Cerebellar nuclear complex (tissue), 1 donor: ENCODE measurements at regions not wholly inside any gene's neighbourhood (a gene's known extent, or its start where the extent isn't known, plus 50 kb on each side); places are given as distances from the start of the nearest gene placed in this dataset.

Experiments used
- DNase-seq, 2 experiments: peaks; one replicate each; lab custom pipeline; 2025; lab: John Stamatoyannopoulos, UW

DNA sequence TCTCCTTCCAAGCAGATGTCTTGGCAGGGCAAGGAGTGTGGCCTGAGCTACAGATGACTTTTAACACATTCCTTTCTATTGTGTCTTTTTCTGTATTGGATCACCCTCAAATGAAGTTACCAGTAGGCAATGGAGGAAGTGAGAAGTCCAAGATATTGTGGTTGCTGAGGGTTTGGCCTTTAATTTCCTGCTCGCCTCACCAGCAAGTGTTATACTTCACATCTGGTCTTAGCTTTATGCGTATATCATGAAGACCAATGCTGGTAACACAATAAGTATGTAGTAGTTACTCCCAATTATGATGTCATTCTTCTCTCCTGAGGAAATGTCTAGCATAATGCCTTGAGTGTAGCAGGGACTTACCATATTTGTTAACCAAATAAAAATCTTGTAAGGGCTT is 179.9 kb downstream of the ZIC1 start:
- no peak for DNase-seq

DNA sequence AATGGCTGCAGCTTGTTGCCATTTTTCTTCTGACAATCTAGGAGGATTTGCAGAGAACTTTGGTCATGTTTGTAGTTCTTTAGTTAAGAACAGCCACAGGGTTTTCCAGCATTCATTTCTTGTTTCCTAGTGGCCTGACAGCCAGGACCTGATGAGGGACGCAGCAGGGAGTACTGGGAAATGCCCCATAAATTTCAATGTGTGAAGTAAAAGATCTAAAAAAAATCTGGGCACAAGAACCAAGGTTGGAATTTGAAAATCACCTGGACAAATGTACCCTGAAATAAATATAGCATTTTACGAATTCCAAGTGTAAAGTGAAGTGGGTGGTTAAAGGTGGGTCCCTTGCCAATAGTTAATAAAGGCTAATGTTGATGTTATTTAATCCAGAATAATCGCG is 195.0 kb downstream of the ZIC1 start:
- peak; percentile 29 to 77 for DNase-seq

GRCh38 chr3:147613725-147614124 is 204.6 kb downstream of the ZIC1 start:
- DNase-seq: peak in 1 of 2 experiments; percentile 56

- DNase-seq: peak in 1 of 2 experiments; percentile 56
These were observed 205.0 kb downstream of the ZIC1 start for GRCh38 chr3:147614210-147614609.

GRCh38 chr3:147615035-147615434 is 205.9 kb downstream of the ZIC1 start:
- no peak for DNase-seq

DNA sequence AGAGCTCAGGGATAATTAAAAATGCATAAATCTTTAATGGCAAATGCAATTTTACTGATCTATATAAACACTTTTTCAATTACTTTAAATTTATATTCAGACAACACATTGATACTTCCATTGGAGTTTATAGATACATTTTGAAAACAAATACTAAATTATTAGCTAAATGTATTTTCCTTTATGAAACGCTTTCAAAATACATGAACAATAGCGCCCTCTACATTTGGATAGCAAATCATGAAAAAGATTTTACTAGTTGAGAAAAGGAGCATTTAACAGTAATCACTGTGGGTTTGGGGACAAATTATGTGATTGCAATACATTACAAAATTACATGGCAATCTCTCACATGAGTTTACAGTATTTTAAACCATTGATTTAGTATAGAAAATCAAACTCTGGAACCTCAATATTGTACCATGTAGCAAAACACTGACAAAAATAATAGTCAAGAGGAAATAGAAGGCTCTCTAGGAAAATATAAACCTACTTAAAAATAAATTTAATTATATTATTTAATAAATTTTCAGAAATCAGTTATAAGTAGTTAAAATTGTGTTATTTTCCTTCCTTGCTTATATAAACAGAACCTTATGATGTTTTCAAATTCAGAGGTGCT is 207.9 kb downstream of the ZIC1 start:
- no peak for DNase-seq

DNA sequence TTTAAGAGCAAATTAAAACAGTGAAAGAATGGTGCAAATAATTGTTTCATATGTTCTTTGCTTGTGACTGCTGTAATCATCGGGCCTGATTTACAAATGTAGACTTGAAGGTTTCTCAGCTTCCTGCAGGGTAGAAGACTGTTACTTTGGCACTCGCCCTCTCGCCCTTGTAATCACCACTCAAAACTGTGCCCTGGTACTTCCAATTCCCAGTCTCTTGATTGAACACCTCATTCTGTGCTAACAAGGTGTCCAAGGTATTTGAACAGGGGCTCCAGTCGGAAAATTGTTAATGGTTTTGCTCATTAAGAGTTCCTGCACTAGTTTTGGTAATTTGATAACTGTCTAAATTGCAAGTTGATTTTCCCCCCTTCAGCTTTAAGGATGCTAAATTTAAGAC is 209.5 kb downstream of the ZIC1 start:
- DNase-seq: peak; percentile 3 to 60

- no peak for DNase-seq
These were observed 210.9 kb downstream of the ZIC1 start for GRCh38 chr3:147619921-147620560.

DNA sequence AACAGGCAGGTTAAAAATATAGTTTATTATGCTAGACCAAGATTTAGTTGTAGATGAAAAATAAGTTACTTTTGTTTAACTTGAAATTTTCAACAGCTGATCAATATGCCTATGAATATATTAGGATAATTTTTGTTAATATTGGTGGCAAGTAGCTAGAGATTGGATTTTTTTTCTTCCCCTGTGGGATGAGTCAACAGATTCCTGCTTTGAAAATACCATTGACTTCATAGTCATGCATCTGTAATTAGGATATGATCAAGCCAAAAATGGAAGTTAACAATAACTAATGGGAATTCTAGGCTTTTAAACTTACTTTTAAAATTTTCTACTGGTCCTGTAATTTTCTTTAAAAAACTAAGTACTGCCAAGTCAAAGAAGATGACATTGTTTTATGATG is 211.7 kb downstream of the ZIC1 start:
- no peak for DNase-seq

GRCh38 chr3:147630921-147631415 is 221.8 kb downstream of the ZIC1 start:
- DNase-seq: no peak

DNA sequence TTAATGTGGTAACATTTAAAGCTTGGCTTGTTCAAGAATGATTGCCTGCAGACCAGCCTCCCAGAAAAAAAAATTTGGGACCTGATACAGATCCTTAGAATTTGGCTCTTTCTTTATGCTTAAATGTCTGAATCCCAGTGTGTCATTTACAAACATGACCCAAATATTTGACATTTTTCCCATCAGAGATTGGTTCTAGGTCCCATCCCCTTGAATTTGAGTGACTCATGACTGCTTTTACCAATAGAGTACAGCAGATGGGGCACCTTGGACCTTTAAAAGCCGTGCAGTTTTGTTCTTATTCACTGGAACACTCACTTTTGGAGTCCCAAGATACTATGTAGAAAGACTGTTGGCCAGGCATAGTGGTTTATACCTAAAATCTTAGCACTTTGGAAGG is 231.6 kb downstream of the ZIC1 start:
- DNase-seq: no peak

GRCh38 chr3:147645761-147646160 is 236.6 kb downstream of the ZIC1 start:
- DNase-seq: no peak

DNA sequence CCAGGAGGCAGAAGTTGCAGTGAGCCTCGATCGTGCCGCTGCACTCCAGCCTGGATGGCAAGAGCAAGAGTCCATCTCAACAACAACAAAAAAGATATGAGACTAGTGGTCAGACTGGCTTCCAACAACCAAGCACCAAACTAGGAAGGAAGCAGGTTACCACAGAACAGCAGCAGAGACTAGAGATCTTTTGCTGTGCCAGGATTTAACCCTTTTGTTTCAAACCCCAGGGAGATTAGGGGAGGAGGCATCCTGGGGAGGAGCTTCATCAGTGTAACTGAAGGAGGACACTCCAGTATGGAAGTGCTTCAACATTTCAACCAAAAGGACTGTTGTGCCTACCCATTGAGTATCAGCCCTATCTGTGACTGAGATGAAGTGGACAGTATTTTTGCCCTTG is 240.3 kb downstream of the ZIC1 start:
- DNase-seq: no peak

- DNase-seq: no peak
These were observed 242.1 kb downstream of the ZIC1 start for GRCh38 chr3:147651107-147651778.

- DNase-seq: no peak
These were observed 243.6 kb downstream of the ZIC1 start for GRCh38 chr3:147652651-147653366.

GRCh38 chr3:147653367-147653923 is 244.3 kb downstream of the ZIC1 start:
- no peak for DNase-seq

DNA sequence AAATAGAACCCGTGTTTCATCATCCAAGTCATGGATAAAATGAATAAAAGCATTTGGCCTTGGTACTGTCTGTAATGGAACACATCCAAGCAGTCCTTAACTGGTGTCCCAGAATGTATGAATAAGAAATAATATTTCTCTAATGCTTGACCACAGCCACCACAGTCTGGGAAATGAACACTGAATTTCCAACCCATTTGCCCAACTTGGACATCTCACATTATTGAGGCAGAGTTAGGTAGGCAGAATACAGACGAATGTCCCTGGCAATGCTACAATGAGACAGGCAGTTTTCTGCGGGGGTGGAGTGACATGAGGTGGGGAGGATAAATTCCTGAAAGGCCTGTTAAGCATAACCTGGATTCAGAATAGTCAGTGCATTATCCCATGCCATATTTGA is 245.7 kb downstream of the ZIC1 start:
- DNase-seq: peak in 1 of 2 experiments; percentile 18

DNA sequence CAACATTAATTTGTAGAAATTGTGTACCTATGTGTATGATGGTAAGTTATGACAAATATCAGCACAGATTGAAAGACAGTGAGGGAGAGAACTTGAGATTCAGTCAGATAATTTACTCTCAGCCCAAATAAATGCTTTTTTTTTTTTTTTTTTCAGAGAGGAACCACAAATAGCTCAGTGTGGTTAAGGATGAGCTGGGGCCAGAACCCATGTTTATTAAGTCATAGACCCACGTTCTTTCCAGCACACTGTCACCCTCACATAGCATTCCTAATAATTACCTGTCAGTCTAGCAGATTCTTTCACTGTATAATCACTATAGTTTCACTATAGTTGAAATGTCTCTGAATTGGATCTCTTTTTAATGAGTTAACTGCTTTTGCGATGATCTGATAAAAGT is 246.1 kb downstream of the ZIC1 start:
- DNase-seq: no peak

GRCh38 chr3:147656023-147656422 is 246.9 kb downstream of the ZIC1 start:
- no peak for DNase-seq

DNA sequence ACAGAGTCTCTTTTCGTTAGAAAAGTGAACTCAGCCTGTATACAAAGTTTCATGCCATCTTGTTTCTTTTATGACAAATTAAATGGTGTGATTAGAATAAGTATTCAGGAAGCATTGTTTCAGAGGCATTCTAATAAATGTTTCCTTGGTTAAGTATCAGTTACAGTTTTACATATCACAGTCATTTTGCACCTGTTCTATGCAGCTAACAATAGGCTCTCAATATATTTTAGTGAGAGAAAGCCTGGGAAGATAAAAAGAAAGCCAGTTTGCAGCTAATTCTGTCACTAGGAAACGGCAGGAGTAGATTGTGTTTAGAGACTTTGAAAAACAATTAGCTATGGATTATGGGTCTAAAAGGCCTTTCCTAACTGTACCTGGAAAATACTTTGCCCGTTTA is 252.8 kb downstream of the ZIC1 start:
- DNase-seq: no peak

- no peak for DNase-seq
These were observed 253.5 kb downstream of the ZIC1 start for GRCh38 chr3:147662705-147663104.

- DNase-seq: no peak
These were observed 259.9 kb downstream of the ZIC1 start for GRCh38 chr3:147669077-147669476.
